NCI-H82 (cell line): ENCODE measurements at regions not wholly inside any gene's neighbourhood (a gene's known extent, or its start where the extent isn't known, plus 50 kb on each side); places are given as distances from the start of the nearest gene placed in this dataset.
"Not testable (repeated sequence)": the region's sequence is repeated elsewhere in the genome, so short reads cannot be mapped to it uniquely, and the experiment has no call there.

ENCODE experiments used
- DNase-seq: peaks from one replicate; lab custom pipeline; 2025; lab: John Stamatoyannopoulos, UW

- no peak for DNase-seq
These were observed 196.5 kb downstream of the DUSP6 start for GRCh38 chr12:89155826-89156225.

DNA sequence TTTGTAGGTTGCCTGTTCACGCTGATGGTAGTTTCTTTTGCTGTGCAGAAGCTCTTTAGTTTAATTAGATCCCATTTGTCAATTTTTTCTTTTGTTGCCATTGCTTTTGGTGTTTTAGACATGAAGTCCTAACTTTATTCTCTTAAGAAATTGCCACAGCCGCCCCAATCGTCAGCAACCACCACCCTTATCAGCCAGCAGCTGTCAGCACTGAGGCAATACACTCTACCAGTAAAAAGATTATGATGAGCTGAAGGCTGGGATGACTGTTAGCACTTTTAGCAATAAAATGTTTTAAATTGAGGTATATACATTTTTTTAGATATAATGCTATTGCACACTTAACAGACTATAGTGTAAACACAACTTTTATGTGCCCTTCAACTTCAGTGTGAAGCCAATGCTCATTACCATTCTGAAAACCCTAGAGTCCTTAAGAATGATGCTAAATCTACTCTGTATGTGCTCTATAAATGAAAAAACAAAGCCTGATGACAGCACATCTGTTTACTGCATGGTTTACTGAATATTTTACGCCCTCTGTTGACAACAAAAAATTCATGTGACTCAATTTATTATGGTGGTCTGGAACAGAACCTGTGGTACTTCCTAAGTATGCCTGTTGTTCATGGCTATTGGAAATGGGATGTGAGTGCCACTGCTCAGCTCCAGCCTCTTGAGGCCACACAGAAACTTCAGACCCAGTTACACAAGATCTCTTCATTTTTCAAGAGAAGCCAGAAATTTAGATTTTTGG is 197.4 kb downstream of the DUSP6 start:
- DNase-seq, result no peak

- DNase-seq, result no peak
These were observed 199.0 kb downstream of the DUSP6 start for GRCh38 chr12:89153341-89153740.

GRCh38 chr12:89151536-89151935 is 200.8 kb downstream of the DUSP6 start:
- DNase-seq, result no peak

- DNase-seq, result not testable (repeated sequence)
These were observed 201.5 kb downstream of the DUSP6 start for GRCh38 chr12:89150789-89151188.

DNA sequence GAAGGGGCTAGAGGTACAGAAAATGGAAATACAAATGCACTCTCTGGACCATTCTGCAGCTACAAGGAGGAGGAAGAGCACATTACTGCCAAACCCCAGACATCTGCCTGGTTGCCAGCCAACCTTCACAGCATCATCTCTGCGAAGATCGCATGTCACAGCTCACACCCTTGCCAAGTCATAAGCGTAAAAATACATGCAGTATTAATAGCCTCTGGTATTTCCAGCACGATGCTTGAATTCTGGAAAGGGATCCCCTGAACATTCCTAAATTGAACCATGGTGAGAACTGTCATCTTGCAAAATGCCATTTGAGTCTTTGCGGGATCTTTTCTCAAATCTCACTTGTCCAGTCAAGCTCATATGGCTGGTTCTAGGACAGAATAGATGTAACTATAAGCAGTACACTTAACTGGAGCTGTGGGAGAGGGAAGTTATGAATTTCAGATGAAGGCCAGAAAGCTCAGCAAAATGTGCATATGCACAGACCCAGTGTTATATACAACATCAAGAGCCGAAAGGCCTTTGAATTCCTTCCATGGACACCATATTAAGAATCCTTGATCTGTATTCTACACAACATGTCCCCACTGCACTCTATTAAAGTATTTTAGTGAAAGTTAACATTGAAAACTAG is 211.6 kb downstream of the DUSP6 start:
- no peak for DNase-seq

DNA sequence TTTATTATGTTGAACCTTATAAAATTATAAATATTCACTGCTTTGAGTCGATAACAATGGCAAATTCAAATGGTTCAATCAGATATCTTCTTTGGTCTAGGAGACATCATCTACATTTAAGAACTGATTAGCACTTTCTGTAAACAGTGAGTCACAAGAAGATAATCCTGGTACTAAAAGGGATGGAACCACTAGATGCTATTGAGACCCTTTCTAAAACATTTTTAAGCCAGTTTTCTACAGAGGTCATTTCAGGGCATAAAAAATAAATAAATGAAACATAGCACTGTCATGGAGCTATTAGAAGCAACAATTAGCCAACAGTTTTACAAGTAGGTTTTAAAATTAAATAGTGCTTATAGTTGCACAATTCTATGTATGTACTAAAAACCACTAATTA is 212.2 kb downstream of the DUSP6 start:
- no peak for DNase-seq

DNA sequence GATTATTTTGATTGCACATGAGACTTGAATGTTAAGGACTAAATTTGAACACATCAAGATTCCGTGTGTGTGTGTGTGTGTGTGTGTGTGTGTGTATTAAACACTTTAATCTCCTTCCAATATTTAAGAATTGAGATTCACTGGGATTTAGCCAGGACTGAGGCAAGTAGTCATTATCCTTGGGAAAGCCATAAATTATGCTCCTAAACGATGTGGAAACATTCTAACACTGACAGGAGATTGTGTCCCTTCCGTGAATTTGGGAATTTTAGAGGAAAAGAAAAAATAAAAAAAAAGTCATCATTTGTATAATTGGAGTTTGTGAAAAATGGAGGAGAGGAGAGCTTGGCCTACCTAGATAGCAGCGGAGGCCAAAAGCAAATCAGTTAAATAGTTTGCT is 212.9 kb downstream of the DUSP6 start:
- DNase-seq, result no peak

DNA sequence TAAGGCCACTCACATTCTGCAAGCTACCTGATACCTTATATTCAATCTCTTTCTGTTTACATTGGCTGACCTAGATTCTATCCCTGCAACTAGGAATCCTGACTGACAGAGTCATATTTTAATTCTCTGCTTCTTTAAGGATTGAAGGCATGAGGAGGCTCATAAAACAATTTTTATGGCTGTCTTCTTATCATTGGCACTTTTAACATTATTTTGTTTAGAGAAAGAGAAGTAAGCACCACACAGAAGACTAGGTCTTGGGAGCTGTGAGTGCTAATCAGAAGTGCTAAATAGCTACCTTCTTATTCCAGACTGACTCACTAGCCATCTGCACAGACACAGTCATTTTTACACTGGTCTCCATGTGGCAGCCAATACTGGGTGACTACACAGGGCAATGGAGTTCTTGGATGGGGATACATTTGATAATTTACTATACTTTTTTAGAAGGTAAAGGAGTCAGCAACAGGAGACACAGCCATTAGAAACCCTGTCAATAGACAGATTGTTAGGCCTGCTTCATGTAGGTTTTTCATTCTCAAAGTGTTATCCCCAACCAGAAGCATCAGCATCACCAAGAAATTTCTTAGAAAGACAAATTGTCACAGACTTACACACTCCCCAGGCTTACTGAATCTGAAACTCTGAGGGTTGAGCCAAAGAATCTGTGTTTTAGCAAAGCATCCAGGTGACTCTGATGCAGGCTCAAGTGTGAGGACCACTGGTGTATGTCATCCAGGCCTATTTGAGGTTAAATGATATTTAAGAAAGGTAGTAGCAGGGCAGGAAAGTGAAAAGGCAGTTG is 214.1 kb downstream of the DUSP6 start:
- no peak for DNase-seq

DNA sequence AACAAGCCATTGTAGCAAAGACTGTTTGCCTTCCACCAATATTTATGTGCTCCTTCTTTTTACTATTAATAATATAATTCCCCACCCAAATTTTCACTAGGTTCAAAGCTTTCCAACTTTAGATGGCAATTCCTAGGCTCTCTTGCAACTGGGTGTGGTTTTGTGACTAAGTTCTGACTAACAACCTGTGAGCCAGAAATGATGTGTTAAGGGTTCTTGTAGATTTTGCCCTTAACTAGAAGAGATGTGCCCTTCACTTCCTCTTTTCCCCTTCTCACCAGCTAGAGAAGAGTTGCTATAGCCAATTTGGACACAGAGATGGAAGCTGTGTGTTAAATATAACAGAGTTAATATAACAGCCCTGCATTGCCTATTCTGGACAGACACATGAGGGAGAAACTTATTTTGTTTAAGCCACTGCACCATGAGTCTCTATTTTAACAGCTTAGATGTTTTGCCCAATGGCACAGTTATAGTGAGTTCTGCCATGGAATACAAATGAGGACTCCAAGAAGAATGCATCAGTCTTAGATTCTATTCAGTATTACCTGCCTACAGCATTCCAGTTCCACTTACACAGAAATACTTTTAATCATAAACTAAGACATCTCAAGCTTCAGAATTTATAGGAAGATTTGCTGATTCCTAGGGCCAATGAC is 216.2 kb downstream of the DUSP6 start:
- no peak for DNase-seq

DNA sequence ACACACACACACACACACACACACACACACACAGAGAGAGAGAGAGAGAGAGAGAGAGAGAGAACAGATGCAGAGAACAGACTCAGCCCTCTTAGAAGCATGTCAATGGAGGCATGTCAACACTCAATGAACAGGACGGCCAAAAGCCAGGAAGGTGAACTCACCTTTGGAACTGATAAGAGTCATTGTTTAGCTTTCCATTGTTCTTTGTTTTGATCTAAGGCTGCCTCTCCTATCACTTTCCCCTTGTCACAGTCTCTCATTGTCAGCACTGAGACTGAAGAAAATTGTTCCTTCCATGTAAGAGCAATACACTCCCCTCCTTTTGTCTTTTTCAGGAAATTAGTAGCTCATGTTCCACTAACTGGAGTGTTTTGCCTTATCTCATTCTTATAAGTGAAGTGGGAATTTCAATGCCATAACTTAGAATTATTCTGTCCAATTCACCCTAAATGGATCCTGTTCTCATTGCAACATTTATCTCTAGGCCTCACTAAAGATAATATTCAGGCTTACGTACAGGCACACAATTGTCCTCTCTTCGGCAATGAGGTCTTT is 218.0 kb downstream of the DUSP6 start:
- no peak for DNase-seq

DNA sequence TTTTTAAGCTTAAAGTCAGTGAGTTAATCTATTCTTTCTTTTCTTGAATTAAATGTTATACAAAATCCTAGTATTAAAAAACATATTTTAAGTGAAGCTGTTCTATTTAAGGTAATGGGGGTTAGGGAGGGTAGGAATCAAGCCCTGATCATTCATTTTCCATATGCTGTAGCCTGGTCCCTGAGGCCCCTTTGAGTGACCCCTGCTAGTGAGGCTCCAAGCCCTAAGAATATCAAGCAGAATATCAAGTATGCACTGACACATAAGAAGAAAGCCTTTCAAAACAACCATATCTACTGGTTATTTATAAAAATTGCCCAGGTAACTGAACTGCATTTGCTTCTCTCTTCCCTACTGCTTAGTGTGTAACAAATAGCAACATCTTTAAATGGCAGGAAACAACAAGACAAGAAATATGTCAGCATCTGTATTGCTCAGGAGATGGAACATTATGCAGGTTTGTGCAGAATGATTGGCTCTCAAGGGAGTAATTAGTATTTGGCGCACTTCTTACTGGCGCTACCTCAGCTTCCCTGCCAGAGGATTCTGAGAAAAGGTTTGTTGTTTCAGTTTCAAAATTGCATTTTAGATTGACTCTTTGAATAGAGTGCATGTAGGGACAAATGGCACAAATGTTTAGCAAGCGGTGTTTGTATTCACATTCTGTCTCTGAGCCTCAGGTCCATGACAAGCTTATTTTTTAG is 223.0 kb downstream of the DUSP6 start:
- no peak for DNase-seq

DNA sequence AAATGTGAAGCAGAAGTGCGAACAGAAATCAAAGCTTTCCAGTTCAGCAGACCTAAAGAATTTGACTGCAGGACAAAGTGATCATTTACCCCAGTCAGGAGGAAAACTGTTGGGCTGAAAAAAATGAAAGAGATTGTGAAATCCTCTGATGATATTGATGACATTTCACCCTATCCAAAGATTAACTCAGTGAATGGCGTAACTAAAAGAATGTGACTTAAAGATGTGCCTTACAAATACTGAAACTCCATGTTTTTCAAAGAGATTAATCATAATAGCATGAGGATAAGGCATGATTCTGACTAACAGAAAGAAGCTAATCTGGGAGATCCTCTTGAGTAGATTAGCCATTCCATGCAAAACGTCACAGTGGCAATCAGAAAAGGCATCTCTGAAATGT is 225.6 kb downstream of the DUSP6 start:
- peak; percentile 7 for DNase-seq

DNA sequence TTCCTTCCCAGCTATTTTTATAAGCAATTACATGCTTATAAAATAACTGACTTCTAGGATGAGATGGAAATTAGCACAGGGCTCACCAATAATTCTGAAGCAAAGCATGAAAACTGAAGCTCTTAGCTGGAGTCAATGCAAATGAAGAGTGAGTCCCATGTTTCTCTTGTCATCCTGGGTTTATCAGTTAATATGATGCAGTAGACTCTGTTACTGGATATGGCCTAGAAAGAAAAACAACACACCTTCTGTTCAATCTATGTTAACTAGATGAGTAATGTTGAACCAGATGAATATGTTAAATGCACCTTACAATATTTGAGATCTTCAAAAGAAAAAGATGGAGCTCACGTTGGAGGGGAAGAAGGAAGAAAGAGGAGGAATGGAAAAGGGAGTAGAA is 229.4 kb downstream of the DUSP6 start:
- DNase-seq, result no peak

DNA sequence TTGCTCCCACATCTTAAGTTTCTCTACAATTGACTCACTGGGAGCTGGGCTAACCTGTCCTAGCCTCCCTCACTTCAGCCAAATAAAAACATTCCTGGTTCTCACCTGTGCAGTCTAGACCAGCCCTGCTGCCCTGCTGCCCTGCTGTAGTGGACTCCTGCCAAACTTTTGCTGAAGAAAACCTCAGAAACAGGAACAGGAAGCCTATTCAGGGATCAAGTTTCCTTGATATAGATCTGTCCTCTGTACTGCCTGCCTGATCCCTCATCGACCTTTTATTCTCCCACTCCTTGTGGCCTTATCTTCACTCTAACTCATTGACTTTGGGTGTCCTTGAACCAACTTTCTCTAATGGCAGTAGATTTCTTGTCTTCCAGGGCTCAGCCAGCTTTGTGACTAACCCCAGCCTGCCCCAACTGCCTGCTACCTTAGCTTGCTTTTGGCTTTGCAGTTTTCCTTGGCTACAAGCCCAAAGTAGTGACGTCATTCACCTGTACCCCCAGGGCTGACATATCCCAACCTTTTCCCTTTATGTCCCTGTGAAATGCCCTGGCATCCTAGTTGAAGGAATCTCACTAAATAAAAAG is 234.8 kb downstream of the DUSP6 start:
- DNase-seq, result no peak

DNA sequence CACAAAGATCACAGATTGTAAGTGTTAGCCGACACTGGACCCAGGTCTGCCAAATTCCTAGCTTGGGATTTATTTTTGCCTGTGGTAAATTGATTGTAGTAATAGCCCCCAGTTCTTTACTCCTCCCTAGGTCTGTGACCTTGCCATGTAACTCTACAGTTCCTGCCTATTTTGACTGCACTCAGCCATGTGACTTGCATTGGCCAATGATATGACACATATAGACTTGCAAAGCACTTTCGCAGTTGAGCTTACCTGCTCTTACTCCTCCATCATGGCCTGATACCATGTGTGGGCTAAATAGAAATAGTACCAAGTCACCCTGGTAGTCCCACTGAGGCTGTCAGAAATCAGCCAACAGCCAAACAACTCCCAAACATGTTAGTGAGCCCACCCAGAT is 240.3 kb downstream of the DUSP6 start:
- no peak for DNase-seq

- DNase-seq, result no peak
These were observed 244.0 kb downstream of the DUSP6 start for GRCh38 chr12:89108265-89108664.

DNA sequence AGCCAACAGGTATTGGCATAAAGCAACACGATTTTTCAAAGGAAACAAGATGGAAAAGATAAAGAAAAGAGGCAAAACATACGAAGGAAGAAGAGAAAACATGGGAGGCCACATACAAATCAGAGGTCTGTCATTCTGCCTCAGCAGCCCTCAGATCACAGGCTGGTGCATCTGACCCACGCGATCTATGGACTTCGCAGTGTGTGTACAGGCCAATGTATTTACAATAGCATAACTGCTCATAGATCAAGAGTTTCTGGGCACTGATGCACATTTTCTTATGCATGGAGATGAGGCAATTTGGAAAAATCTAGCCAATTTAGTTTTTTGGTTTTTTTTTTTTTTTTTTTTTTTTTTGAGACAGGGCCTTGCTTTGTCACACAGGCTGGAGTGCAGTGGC is 245.4 kb downstream of the DUSP6 start:
- DNase-seq, result no peak

DNA sequence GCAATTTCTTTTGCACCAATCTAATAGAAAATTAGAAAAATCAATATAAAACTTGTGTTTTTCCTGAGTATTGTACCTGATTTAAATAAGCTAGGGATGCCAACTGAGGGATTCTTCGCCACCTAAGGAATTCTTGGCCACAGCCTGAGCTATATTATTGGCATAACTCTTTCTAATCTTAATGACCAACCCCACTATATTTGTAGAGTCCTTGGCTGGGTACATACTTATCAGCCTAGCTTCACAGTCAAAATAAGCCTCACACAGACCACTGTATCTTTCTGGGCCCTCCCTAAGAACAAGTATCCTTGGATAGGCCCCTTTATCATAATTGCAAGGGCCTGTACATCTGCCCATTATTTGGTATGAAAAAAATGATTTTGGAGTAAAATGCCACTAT is 247.1 kb downstream of the DUSP6 start:
- DNase-seq, result no peak

DNA sequence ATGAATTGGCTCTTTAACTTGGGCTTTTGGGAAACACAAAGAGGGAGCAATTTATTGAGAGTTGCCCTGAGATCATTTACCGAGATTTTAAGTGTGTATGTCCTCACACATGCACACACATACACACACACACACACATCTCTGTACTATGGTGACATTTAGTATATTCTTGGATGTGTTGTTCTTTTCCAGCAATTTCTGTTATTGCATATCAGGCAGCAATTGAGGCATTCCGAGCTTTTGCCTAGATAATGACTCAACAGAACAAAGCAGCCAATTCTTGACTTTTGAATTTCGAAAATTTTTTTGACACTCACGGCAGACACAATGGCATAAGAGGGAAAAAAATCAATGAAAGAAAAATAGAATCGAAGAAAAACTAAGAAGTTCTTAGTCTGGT is 248.5 kb downstream of the DUSP6 start:
- DNase-seq, result no peak

DNA sequence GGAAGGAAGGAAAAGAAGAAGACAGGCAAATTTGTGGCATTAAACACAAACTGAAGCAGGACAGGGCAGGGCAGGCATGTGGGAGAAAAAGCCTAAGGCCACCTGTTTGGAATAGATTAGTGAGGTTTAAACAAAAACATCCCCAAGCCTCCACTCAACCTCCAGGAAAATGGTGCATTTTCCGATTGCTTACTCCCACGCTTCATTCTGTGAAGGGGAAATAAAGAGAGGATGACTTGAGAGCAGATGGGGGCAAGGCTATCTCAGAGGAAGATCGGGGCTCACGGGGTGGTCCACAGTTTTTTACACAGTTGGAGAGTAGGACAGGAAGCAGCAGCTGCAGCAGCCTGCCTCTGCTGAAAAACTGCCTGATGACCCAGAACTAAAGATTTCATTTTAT is 250.9 kb downstream of the DUSP6 start:
- no peak for DNase-seq
